Pancreas (tissue), 10 donors: ENCODE measurements at regions not wholly inside any gene's neighbourhood (a gene's known extent, or its start where the extent isn't known, plus 50 kb on each side); places are given as distances from the start of the nearest gene placed in this dataset.

ENCODE experiments used
- ATAC-seq, 4 donors: fragments of 200-7000 bp; cut with Tn5 transposase; one replicate each; pipeline versions ENCODE4 v1.8.0 to v1.9.1; 2020; ENCODE audit warnings: mild to moderate bottlenecking in 4 of 4, moderate library complexity in 4 of 4
- DNase-seq, 6 donors: peaks; one replicate each; pipeline ENCODE4 v3.0.0-alpha.2; 2020
- FAIRE-seq: peaks from 2 replicates; lab custom pipeline; 2012; peaks lifted over from hg19 to GRCh38; lab: Jason Lieb, UNC
- H3K27ac ChIP-seq, 4 donors: fragments of 200-600 bp; sonication (generic); 1 replicate in 3 of 4; 2 replicates in 1 of 4; pipeline versions ENCODE4 v1.5.0 to v1.8.0; 2020
- H3K27me3 ChIP-seq, 4 donors: fragments of 200-600 bp; one replicate each; pipeline ENCODE4 v1.8.0; 2021
- H3K36me3 ChIP-seq, 3 donors: fragments of 200-600 bp; sonication (generic) in 1 of 3; one replicate each; pipeline versions ENCODE4 v1.5.0 to v1.8.0; 2020 to 2021
- H3K4me1 ChIP-seq, 3 donors: fragments of 200-600 bp; one replicate each; pipeline ENCODE4 v1.8.0; 2021
- H3K4me3 ChIP-seq, 4 donors: fragments of 200-600 bp; sonication (generic) in 2 of 4; one replicate each; pipeline versions ENCODE4 v1.5.0 to v1.8.0; 2020 to 2021
- H3K9me3 ChIP-seq, 4 donors: fragments of 200-600 bp; one replicate each; pipeline ENCODE4 v1.8.0; 2021
- CTCF ChIP-seq, 4 donors: fragments of 200-600 bp; sonication (generic) in 3 of 4; IDR thresholded peaks; one replicate each; pipeline versions ENCODE4 v1.5.0 to v1.8.0; 2021; ENCODE audit warnings: antibody characterized with exemption in 4 of 4
- WGBS, 2 donors: extraction: QIAGEN DNeasy Blood & Tissue Kit; methylation state at CpG; one replicate each; pipeline ENCODE4 v1.1.7; 2013; 5-methylcytosine and 5-hydroxymethylcytosine counted together
- intact Hi-C, 3 donors: fragments of 100-400 bp; cut with DNase I; formaldehyde crosslinking; loops; one replicate each; pipeline versions ENCODE4 v1.11.1 to v1.14.2; 2022
- donor health status: healthy with polysubstance abuse.
- donor health status: DM: no; HTN: no; CAD: no; lungs with moderate emphysema.
- donor health status: DM: no; HTN: no; CAD: no.
- donor health status: control.
- donor health status: control.
- donor health status: Bipolar disorder and iron deficiency.
- donor health status: DM: yes; HTN: yes; CAD: no.
- donor health status: DM: no; HTN: no; CAD: no.
- donor health status: DM: no; HTN: no; CAD: no.
- donor health status: DM: yes; HTN: yes; CAD: no.

- Histone ChIP-seq H3K27me3 (no peaks in the 10 kb centered on the region), H3K27ac (no peak overlapping the region), H3K9me3 (no peaks in the 10 kb centered on the region), H3K4me1 (no peaks in the 10 kb centered on the region), H3K36me3 (no peaks in the 10 kb centered on the region), H3K4me3 (no peak overlapping the region)
- intact Hi-C loops: no loop called here
- DNase-seq (no peak), FAIRE-seq (no peak), ATAC-seq (no peak)
- TF ChIP-seq CTCF (IDR thresholded peaks at IDR 0.05): no peak
Measured at GRCh38 chr7:84908196-84908793, 278.6 kb downstream of the SEMA3D start.

- FAIRE-seq: no peak
- Histone ChIP-seq H3K9me3 (no peaks in the 10 kb centered on the region), H3K27ac (no peak overlapping the region), H3K36me3 (no peaks in the 10 kb centered on the region), H3K4me3 (no peak overlapping the region), H3K27me3 (no peaks in the 10 kb centered on the region), H3K4me1 (no peaks in the 10 kb centered on the region)
- 58 to 74% methylated on average over 4 of the region's 4 CpGs for WGBS, 2 donors
- intact Hi-C loops: no loop called here
- no peak for TF ChIP-seq CTCF (IDR thresholded peaks at IDR 0.05)
- no peak for DNase-seq
- no peak for ATAC-seq
Measured at GRCh38 chr7:84906889-84907288, 280.0 kb downstream of the SEMA3D start.

DNA sequence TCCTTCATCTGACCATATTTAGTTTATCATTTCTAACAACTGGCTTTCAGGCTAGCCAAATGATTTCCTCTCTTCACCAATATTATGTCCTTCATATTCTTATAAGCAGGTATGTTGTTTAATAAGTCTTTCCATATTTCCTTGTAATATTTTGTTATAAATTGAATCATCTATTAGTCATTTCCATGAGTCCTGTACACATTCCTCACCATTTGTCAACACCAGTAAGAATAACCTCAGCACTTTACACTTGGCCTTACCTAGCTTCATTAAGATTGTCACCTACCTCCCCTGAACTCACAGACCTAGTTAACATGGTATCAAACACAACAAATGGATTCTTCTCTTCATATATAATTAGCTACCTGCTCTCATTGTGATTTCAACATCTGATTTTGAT, 282.3 kb downstream of the SEMA3D start:
- intact Hi-C loops: no loop called here
- FAIRE-seq: no peak
- Histone ChIP-seq H3K27ac (no peak overlapping the region), H3K36me3 (no peaks in the 10 kb centered on the region), H3K27me3 (no peaks in the 10 kb centered on the region), H3K9me3 (no peaks in the 10 kb centered on the region), H3K4me3 (no peak overlapping the region), H3K4me1 (no peaks in the 10 kb centered on the region)
- no peak for DNase-seq
- TF ChIP-seq CTCF (IDR thresholded peaks at IDR 0.05): no peak
- ATAC-seq: no peak

DNA sequence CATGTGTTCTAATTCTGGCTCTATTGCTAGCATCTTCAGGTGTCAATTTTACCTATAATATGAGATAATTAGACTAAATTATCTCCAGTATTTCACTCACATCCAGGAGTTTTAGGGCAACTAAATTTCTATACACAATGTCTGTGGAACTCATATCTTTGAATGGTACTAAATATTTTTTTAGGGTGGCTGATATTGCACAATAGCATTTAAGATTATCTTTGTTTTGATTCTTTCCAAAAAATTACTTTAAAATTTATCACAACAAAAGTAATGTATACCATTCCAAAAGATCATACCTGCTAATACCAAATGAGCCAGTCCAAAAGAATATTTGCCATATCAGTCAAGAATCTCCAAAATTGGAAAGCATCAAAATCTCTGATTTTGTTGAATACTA, 285.5 kb downstream of the SEMA3D start:
- Histone ChIP-seq H3K4me3 (no peak overlapping the region), H3K9me3 (no peaks in the 10 kb centered on the region), H3K27ac (no peak overlapping the region), H3K27me3 (no peaks in the 10 kb centered on the region), H3K4me1 (no peaks in the 10 kb centered on the region), H3K36me3 (no peaks in the 10 kb centered on the region)
- TF ChIP-seq CTCF (IDR thresholded peaks at IDR 0.05): no peak
- ATAC-seq (no peak), DNase-seq (no peak), FAIRE-seq (no peak)
- intact Hi-C loops: no loop called here

- no peaks in the 10 kb centered on the region for H3K9me3 ChIP-seq
- no peak for TF ChIP-seq CTCF (IDR thresholded peaks at IDR 0.05)
- intact Hi-C loops: no loop called here
- FAIRE-seq (no peak), DNase-seq (no peak), ATAC-seq (no peak)
- no peaks in the 10 kb centered on the region for H3K4me1 ChIP-seq
- no peaks in the 10 kb centered on the region for H3K36me3 ChIP-seq
- WGBS, 2 donors: 64 to 68% methylated on average over 3 of the region's 3 CpGs
- no peaks in the 10 kb centered on the region for H3K27me3 ChIP-seq
- H3K27ac ChIP-seq: no peak overlapping the region
- H3K4me3 ChIP-seq: no peak overlapping the region
Measured at GRCh38 chr7:84900215-84900614, 286.6 kb downstream of the SEMA3D start.
